ENCODE measurements at regions not wholly inside any gene's neighbourhood (a gene's known extent, or its start where the extent isn't known, plus 50 kb on each side); places are given as distances from the start of the nearest gene placed in this dataset.

DNA sequence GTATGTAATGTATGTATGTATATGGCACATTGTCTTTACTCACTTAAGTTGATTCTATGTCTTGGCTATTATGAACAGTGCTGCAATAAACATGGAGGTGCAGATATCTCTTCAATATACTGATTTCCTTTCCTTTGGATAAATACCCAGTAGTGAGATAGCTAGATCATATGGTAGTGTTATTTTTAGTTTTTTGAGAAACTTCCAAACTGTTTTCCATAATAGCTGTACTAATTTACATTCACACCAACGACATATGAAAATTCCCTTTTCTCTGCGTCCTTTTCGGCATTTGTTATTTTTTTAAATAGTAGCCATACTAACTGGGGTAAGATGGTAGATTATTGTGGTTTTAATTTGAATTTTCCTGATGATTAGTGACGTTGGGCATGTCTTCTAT, 445.6 kb downstream of the NFIB start:
- no peaks in the 10 kb centered on the region for H3K4me1 Mint-ChIP-seq (ENCODE audit: unreplicated experiment)
- no peaks in the 10 kb centered on the region for H3K36me3 Mint-ChIP-seq
- no peak for DNase-seq (ENCODE audit: extremely low spot score, unreplicated experiment)
- no peaks in the 10 kb centered on the region for H3K27me3 Mint-ChIP-seq
- TF ChIP-seq, protein P1, sequence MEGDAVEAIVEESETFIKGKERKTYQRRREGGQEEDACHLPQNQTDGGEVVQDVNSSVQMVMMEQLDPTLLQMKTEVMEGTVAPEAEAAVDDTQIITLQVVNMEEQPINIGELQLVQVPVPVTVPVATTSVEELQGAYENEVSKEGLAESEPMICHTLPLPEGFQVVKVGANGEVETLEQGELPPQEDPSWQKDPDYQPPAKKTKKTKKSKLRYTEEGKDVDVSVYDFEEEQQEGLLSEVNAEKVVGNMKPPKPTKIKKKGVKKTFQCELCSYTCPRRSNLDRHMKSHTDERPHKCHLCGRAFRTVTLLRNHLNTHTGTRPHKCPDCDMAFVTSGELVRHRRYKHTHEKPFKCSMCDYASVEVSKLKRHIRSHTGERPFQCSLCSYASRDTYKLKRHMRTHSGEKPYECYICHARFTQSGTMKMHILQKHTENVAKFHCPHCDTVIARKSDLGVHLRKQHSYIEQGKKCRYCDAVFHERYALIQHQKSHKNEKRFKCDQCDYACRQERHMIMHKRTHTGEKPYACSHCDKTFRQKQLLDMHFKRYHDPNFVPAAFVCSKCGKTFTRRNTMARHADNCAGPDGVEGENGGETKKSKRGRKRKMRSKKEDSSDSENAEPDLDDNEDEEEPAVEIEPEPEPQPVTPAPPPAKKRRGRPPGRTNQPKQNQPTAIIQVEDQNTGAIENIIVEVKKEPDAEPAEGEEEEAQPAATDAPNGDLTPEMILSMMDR (conservative IDR thresholded peaks at IDR 0.05) = no peak
- no peak overlapping the region for H3K4me3 Mint-ChIP-seq
- H3K9me3 Mint-ChIP-seq = no peaks in the 10 kb centered on the region
- H3K27ac Mint-ChIP-seq = no peak overlapping the region

DNA sequence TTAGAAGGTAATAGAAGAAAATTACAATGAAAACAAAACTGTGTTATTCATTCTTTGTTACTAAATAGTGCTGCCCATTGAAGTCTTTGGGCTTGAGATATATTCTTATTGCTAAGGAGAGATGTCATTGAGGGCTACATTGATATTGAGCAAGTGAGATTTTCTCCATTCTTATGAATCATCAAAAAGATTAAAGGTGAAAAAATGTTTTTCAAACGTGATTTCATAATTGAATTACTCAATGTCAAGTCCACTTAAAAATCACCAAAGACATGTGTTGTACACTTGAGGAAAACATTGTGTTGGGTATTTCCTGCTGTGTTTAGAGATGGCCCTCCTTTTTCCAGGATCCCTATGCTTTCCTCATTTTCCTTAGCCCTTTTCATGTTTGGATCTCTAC, 448.1 kb downstream of the NFIB start:
- H3K4me1 Mint-ChIP-seq (ENCODE audit: unreplicated experiment) = peaks cover 16% of the 10 kb centered on the region

DNA sequence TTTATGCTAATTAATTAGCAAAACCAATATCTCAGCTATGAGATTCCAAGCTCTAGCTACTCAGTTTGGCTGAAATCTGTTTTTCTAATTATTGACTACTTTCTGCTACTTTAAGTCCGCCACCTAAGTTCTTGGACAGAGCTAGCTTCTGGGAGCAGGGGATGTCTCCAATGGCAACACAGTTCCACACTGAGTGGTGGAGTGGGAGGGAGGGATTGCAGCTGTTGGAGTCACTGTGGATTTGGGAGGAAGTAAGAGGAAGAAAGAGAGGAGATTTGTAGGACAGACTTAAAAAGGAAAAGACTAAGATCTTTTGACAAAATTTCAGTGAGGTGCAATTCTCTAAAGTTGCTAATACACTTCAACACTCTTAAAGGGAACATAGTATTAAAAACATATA, 450.8 kb downstream of the NFIB start:
- peaks cover 6% of the 10 kb centered on the region for H3K9me3 Mint-ChIP-seq
- no peaks in the 10 kb centered on the region for H3K27me3 Mint-ChIP-seq
- no peak overlapping the region for H3K4me3 Mint-ChIP-seq
- TF ChIP-seq, protein P1 (conservative IDR thresholded peaks at IDR 0.05) = no peak
- no peak for DNase-seq (ENCODE audit: extremely low spot score, unreplicated experiment)
- H3K27ac Mint-ChIP-seq = no peak overlapping the region
- H3K4me1 Mint-ChIP-seq (ENCODE audit: unreplicated experiment) = peaks cover 25% of the 10 kb centered on the region
- no peaks in the 10 kb centered on the region for H3K36me3 Mint-ChIP-seq

More for the DNA sequence above, 448.1 kb downstream of the NFIB start:
- Mint-ChIP-seq H3K27me3 (no peaks in the 10 kb centered on the region), H3K4me3 (no peak overlapping the region), H3K36me3 (no peaks in the 10 kb centered on the region), H3K9me3 (no peaks in the 10 kb centered on the region), H3K27ac (no peak overlapping the region)
- TF ChIP-seq, protein P1 (conservative IDR thresholded peaks at IDR 0.05) = no peak
- no peak for DNase-seq (ENCODE audit: extremely low spot score, unreplicated experiment)

DNA sequence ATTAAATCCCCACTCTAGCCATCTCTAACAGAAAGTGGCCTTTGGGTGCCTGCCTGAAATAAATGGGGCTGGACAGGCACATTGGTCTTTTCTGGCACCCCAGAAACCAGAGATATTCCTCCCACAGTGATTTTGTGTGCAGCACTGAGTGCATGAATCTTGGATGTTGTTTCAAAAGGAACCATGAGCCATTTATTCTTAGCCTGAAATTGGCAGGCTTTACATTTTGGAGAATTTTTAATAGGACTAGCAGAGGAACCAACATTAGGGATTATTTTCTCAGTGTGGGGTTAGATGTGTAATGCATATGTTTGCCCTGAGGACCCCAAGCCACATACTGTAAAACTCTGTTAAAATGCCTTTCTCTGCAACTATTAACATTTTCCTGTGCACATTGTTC, 451.3 kb downstream of the NFIB start:
- TF ChIP-seq, protein P1 (conservative IDR thresholded peaks at IDR 0.05) = no peak
- Mint-ChIP-seq H3K36me3 (no peaks in the 10 kb centered on the region), H3K4me3 (no peak overlapping the region), H3K9me3 (peaks cover 6% of the 10 kb centered on the region), H3K27me3 (no peaks in the 10 kb centered on the region), H3K27ac (no peak overlapping the region), H3K4me1 (ENCODE audit: unreplicated experiment) (peaks cover 25% of the 10 kb centered on the region)
- DNase-seq (ENCODE audit: extremely low spot score, unreplicated experiment) = no peak

DNA sequence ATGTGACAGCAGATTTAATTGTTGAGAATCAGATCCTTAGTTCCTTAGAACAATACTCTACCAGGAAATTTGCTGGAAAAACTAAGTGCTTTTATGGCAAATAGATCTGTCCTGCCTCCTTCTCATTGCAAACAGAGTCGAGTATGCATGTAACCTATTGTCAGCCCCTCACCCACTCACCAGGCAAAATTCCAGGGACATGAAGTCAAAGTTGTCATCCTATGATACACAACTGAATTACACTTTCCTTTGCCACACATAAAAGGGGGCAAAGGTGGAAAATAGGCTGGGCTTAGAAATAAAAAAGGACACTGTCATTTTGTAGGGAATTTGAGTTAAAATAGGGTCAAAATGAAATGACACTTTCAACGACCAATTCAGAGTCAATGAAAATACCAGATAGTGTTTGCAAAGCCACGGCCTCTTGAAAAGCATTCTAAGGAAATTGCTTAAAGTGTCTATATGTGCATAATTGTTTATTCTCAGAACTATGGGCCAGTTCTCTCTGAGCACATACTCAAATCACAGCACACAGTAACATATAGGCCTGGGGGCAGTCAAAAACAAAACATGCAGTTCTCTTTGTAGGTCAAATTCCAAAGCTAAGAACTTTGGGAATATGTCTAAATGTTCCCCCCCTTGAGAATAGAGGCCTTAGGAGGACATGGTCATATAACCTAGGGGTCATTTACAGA, 452.8 kb downstream of the NFIB start:
- H3K4me3 Mint-ChIP-seq = no peak overlapping the region
- H3K4me1 Mint-ChIP-seq (ENCODE audit: unreplicated experiment) = peaks cover 25% of the 10 kb centered on the region
- TF ChIP-seq, protein P1 (conservative IDR thresholded peaks at IDR 0.05) = no peak
- H3K27ac Mint-ChIP-seq = no peak overlapping the region
- H3K9me3 Mint-ChIP-seq = peaks cover 6% of the 10 kb centered on the region
- no peaks in the 10 kb centered on the region for H3K27me3 Mint-ChIP-seq
- no peak for DNase-seq (ENCODE audit: extremely low spot score, unreplicated experiment)
- no peaks in the 10 kb centered on the region for H3K36me3 Mint-ChIP-seq
